Suprapubic skin (tissue), 4 donors: ENCODE measurements at regions not wholly inside any gene's neighbourhood (a gene's known extent, or its start where the extent isn't known, plus 50 kb on each side); places are given as distances from the start of the nearest gene placed in this dataset.

Experiments used
- DNase-seq, 2 donors: peaks; one replicate each; pipeline ENCODE4 v3.0.0-alpha.2; 2019; ENCODE audit warnings: low spot score in 2 of 2
- H3K27ac ChIP-seq: fragments of 200-600 bp; sonication (generic); one replicate; pipeline ENCODE4 v1.5.1; 2019
- H3K27me3 ChIP-seq: fragments of 200-600 bp; sonication (generic); one replicate; pipeline ENCODE4 v1.5.1; 2019
- H3K36me3 ChIP-seq: fragments of 200-600 bp; sonication (generic); one replicate; pipeline ENCODE4 v1.5.1; 2019
- H3K4me1 ChIP-seq: fragments of 200-600 bp; sonication (generic); one replicate; pipeline ENCODE4 v1.5.1; 2019
- H3K4me3 ChIP-seq: fragments of 200-600 bp; sonication (generic); one replicate; pipeline ENCODE4 v1.5.1; 2019; ENCODE audit warnings: mild to moderate bottlenecking
- H3K9me3 ChIP-seq: fragments of 200-600 bp; sonication (generic); one replicate; pipeline ENCODE4 v1.5.1; 2019
- CTCF ChIP-seq, 2 donors: fragments of 200-600 bp in 1 of 2; fragments of 450-650 bp in 1 of 2; sonication (generic) in 1 of 2; IDR thresholded peaks; one replicate each; pipeline ENCODE4 v1.5.1; 2016 to 2019; ENCODE audit warnings: antibody characterized with exemption in 2 of 2, mild to moderate bottlenecking in 1 of 2, moderate library complexity in 1 of 2
- EP300 ChIP-seq: sonication (generic); formaldehyde crosslinking; IDR thresholded peaks from one replicate; pipeline ENCODE4 v1.6.1; 2017; ENCODE audit warnings: antibody characterized with exemption
- POLR2A ChIP-seq, 2 donors: fragments of 450-650 bp; IDR thresholded peaks; one replicate each; pipeline ENCODE4 v1.6.1; 2017; ENCODE audit warnings: antibody characterized with exemption in 2 of 2, mild to moderate bottlenecking in 2 of 2, moderate library complexity in 2 of 2
- POLR2AphosphoS5 ChIP-seq, 3 donors: sonication (generic); formaldehyde crosslinking; IDR thresholded peaks; one replicate each; pipeline ENCODE4 v1.6.1; 2017; ENCODE audit warnings: antibody characterized with exemption in 3 of 3
- WGBS: methylation state at CpG from one replicate; pipeline ENCODE4 v1.1.5; 2018; 5-methylcytosine and 5-hydroxymethylcytosine counted together

- DNase-seq = no peak
- Histone ChIP-seq H3K4me3 (no peak overlapping the region), H3K36me3 (no peaks in the 10 kb centered on the region), H3K4me1 (peaks cover 19% of the 10 kb centered on the region), H3K9me3 (no peaks in the 10 kb centered on the region), H3K27ac (no peak overlapping the region), H3K27me3 (no peaks in the 10 kb centered on the region)
- 80% methylated on average over 7 of the region's 7 CpGs for WGBS
- TF ChIP-seq POLR2AphosphoS5 (IDR thresholded peaks at IDR 0.05) (no peak), CTCF (IDR thresholded peaks at IDR 0.05) (no peak), POLR2A (IDR thresholded peaks at IDR 0.05) (no peak), EP300 (no peak)
Measured at GRCh38 chr9:107173422-107174180, 109.5 kb upstream of the RAD23B start.

- WGBS = 65% methylated on average over 6 of the region's 6 CpGs
- no peaks in the 10 kb centered on the region for H3K9me3 ChIP-seq
- TF ChIP-seq POLR2A (IDR thresholded peaks at IDR 0.05) = no peak
- TF ChIP-seq POLR2AphosphoS5 (IDR thresholded peaks at IDR 0.05) = no peak
- no peak for DNase-seq
- H3K27ac ChIP-seq = no peak overlapping the region
- peaks cover 19% of the 10 kb centered on the region for H3K4me1 ChIP-seq
- no peak overlapping the region for H3K4me3 ChIP-seq
- no peaks in the 10 kb centered on the region for H3K36me3 ChIP-seq
- H3K27me3 ChIP-seq = no peaks in the 10 kb centered on the region
Measured at GRCh38 chr9:107174441-107174840, 108.6 kb upstream of the RAD23B start.

GRCh38 chr9:107175041-107175440 lies 108.0 kb upstream of the RAD23B start:
- TF ChIP-seq EP300 (no peak), POLR2A (IDR thresholded peaks at IDR 0.05) (no peak), CTCF (IDR thresholded peaks at IDR 0.05) (no peak), POLR2AphosphoS5 (IDR thresholded peaks at IDR 0.05) (no peak)
- Histone ChIP-seq H3K4me3 (no peak overlapping the region), H3K9me3 (no peaks in the 10 kb centered on the region), H3K27ac (no peak overlapping the region), H3K4me1 (peaks cover 19% of the 10 kb centered on the region), H3K27me3 (no peaks in the 10 kb centered on the region), H3K36me3 (no peaks in the 10 kb centered on the region)
- 77% methylated on average over 4 of the region's 4 CpGs for WGBS
- no peak for DNase-seq

- Histone ChIP-seq H3K36me3 (no peaks in the 10 kb centered on the region), H3K4me3 (no peak overlapping the region), H3K9me3 (no peaks in the 10 kb centered on the region), H3K27me3 (no peaks in the 10 kb centered on the region), H3K4me1 (peaks cover 19% of the 10 kb centered on the region), H3K27ac (no peak overlapping the region)
- DNase-seq = no peak
- 88% methylated on average over 7 of the region's 7 CpGs for WGBS
- no peak for TF ChIP-seq EP300
- TF ChIP-seq POLR2A (IDR thresholded peaks at IDR 0.05) = no peak
- TF ChIP-seq POLR2AphosphoS5 (IDR thresholded peaks at IDR 0.05) = no peak
- no peak for TF ChIP-seq CTCF (IDR thresholded peaks at IDR 0.05)
Measured at GRCh38 chr9:107175816-107176435, 107.2 kb upstream of the RAD23B start.

- Histone ChIP-seq H3K27me3 (no peaks in the 10 kb centered on the region), H3K9me3 (no peaks in the 10 kb centered on the region), H3K27ac (no peak overlapping the region), H3K4me3 (no peak overlapping the region), H3K4me1 (peaks cover 19% of the 10 kb centered on the region), H3K36me3 (no peaks in the 10 kb centered on the region)
- WGBS = 68% methylated on average over 12 of the region's 12 CpGs
- no peak for DNase-seq
- TF ChIP-seq EP300 (no peak), POLR2A (IDR thresholded peaks at IDR 0.05) (no peak), POLR2AphosphoS5 (IDR thresholded peaks at IDR 0.05) (no peak), CTCF (IDR thresholded peaks at IDR 0.05) (no peak)
Measured at GRCh38 chr9:107176436-107177151, 106.5 kb upstream of the RAD23B start.
